B cell (primary cell): ENCODE measurements at regions not wholly inside any gene's neighbourhood (a gene's known extent, or its start where the extent isn't known, plus 50 kb on each side); places are given as distances from the start of the nearest gene placed in this dataset.

Experiments
- ATAC-seq: fragments of 200-7000 bp; cut with Tn5 transposase; one replicate; pipeline ENCODE4 v1.10.0; 2021; ENCODE audit warnings: low read depth, mild to moderate bottlenecking, moderate number of reproducible peaks, moderate library complexity
- CTCF ChIA-PET: fragments of 350-600 bp; sonication (Branson Sonifier 250); formaldehyde crosslinking; loops from one replicate; lab custom pipeline; 2021; ENCODE audit warnings: antibody characterized with exemption, inconsistent platforms; lab: Charles Lee
- POLR2A ChIA-PET: fragments of 350-600 bp; sonication (Branson Sonifier 250); formaldehyde crosslinking; loops from one replicate; lab custom pipeline; 2021; ENCODE audit warnings: antibody characterized with exemption; lab: Charles Lee
- DNase-seq: peaks from one replicate; pipeline ENCODE4 v3.0.0; 2013
- H2AFZ ChIP-seq: 2 replicates; pipeline ENCODE4 v1.6.1; 2012; ENCODE audit warnings: mild to moderate bottlenecking, low read depth, low read length; ENCODE audit not compliant: insufficient read depth, poor library complexity, severe bottlenecking
- H3K27ac ChIP-seq, 2 donors: 1 replicate in 1 of 2; 2 replicates in 1 of 2; pipeline ENCODE4 v1.5.1; 2012 to 2013; ENCODE audit warnings: low read length in 2 of 2, mild to moderate bottlenecking in 2 of 2, moderate library complexity in 1 of 2
- H3K27me3 ChIP-seq, 4 experiments: fragments of 200-600 bp in 1 of 4; sonication (generic) in 1 of 4; replicated peaks in 1 of 4; 1 replicate in 2 of 4; 2 replicates in 2 of 4; pipeline versions ENCODE4 v1.6.1 to v1.7.0; 2013 to 2016; ENCODE audit warnings: low read length in 3 of 4, mild to moderate bottlenecking in 2 of 4, mixed read lengths in 1 of 4, moderate library complexity in 1 of 4; ENCODE audit not compliant: insufficient read depth in 4 of 4, control insufficient read depth in 3 of 4; ENCODE audit errors: control extremely low read depth in 1 of 4
- H3K36me3 ChIP-seq, 2 experiments: replicated peaks in 1 of 2; 1 replicate in 1 of 2; 2 replicates in 1 of 2; pipeline versions ENCODE4 v1.6.1 to v1.7.1; 2013; ENCODE audit warnings: low read length in 1 of 2; ENCODE audit not compliant: insufficient read depth in 2 of 2, control insufficient read depth in 1 of 2; ENCODE audit errors: control extremely low read depth in 1 of 2, extremely low read depth in 1 of 2
- H3K4me1 ChIP-seq, 2 donors: fragments of 200-600 bp in 1 of 2; sonication (generic) in 1 of 2; 1 replicate in 1 of 2; 2 replicates in 1 of 2; pipeline versions ENCODE4 v1.5.1 to v1.6.1; 2013 to 2017; ENCODE audit warnings: low read length in 2 of 2; ENCODE audit not compliant: control insufficient read depth in 2 of 2, insufficient read depth in 2 of 2
- H3K4me2 ChIP-seq: replicated peaks from 2 replicates; pipeline ENCODE3; 2012; ENCODE audit warnings: mild to moderate bottlenecking, low read depth, low read length; ENCODE audit not compliant: poor library complexity, severe bottlenecking
- H3K4me3 ChIP-seq, 5 experiments: fragments of 200-600 bp in 1 of 5; sonication (generic) in 1 of 5; 1 replicate in 3 of 5; 2 replicates in 2 of 5; pipeline versions ENCODE4 v1.5.1 to v1.7.0; 2011 to 2016; ENCODE audit warnings: low read length in 4 of 5, mild to moderate bottlenecking in 4 of 5, low read depth in 2 of 5, control low read depth in 1 of 5, moderate library complexity in 1 of 5; ENCODE audit not compliant: insufficient read depth in 1 of 5; ENCODE audit errors: control extremely low read depth in 1 of 5, extremely low read depth in 1 of 5
- H3K79me2 ChIP-seq: fragments of 200-600 bp; sonication (generic); one replicate; pipeline ENCODE4 v1.6.0; 2016; ENCODE audit warnings: low read length; ENCODE audit not compliant: control insufficient read depth, insufficient read depth
- H3K9ac ChIP-seq: fragments of 200-600 bp; sonication (generic); 2 replicates; pipeline ENCODE4 v1.6.1; 2017; ENCODE audit warnings: mild to moderate bottlenecking, low read length, moderate library complexity
- H3K9me3 ChIP-seq, 3 donors: one replicate each; pipeline versions ENCODE4 v1.6.1 to v1.7.1; 2013; ENCODE audit warnings: low read length in 2 of 3; ENCODE audit not compliant: control insufficient read depth in 2 of 3, insufficient read depth in 1 of 3; ENCODE audit errors: control extremely low read depth in 1 of 3
- H4K20me1 ChIP-seq: 2 replicates; pipeline ENCODE4 v1.6.0; 2012; ENCODE audit warnings: mild to moderate bottlenecking, low read length; ENCODE audit not compliant: insufficient read depth, control insufficient read depth, poor library complexity, severe bottlenecking
- H3K27ac Mint-ChIP-seq: one replicate; pipeline ENCODE4 v1.8.0; 2021; ENCODE audit warnings: mixed read lengths
- H3K27me3 Mint-ChIP-seq: one replicate; pipeline ENCODE4 v1.8.0; 2021; ENCODE audit warnings: mixed read lengths
- H3K4me1 Mint-ChIP-seq: one replicate; pipeline ENCODE4 v1.8.0; 2021; ENCODE audit warnings: mixed read lengths
- H3K4me3 Mint-ChIP-seq: one replicate; pipeline ENCODE4 v1.8.0; 2021; ENCODE audit warnings: mixed read lengths
- H3K9me3 Mint-ChIP-seq: one replicate; pipeline ENCODE4 v1.8.0; 2022; ENCODE audit warnings: mixed read lengths; ENCODE audit not compliant: insufficient read depth
- EZH2 ChIP-seq: IDR thresholded peaks from 2 replicates; pipeline ENCODE4 v1.6.1; 2012; ENCODE audit warnings: borderline replicate concordance, low read depth, mild to moderate bottlenecking, moderate library complexity, low read length; ENCODE audit not compliant: insufficient read depth, poor library complexity, severe bottlenecking
- WGBS: methylation state at CpG from one replicate; pipeline ENCODE4 v1.1.5; 2013; ENCODE audit warnings: missing lambda C conversion rate; ENCODE audit not compliant: insufficient coverage; 5-methylcytosine and 5-hydroxymethylcytosine counted together
- intact Hi-C: fragments of 100-400 bp; cut with micrococcal nuclease; formaldehyde crosslinking; loops from one replicate; pipeline ENCODE4 v1.10.0; 2022
- TF ChIP-seq, protein P1 (sequence below): fragments of 200-600 bp; IDR thresholded peaks from one replicate; pipeline ENCODE4 v1.8.0; 2022; ENCODE audit warnings: antibody characterized with exemption, mild to moderate bottlenecking

DNA sequence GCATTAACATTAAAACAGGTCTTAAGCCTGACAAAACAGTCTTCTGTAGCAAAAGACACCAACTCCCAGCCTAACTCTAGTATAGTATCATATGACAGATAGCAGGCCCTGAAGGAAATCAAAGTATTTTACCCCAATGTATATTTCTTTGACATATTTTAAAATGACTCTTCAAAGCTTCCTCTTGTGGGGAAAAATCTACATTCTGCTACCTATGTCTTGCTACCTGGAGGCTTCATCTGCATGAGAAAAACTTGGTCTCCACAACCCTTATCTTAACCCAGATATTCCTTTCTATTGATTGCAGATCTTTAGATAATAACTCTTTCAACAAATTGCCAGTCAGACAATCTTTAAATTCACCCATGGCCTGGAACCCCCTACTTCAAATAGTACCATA lies 1620.4 kb downstream of the PCDH7 start:
- H4K20me1 ChIP-seq: no peaks in the 10 kb centered on the region
- H2AFZ ChIP-seq: no peak overlapping the region
- H3K4me2 ChIP-seq: no peak overlapping the region
- CTCF ChIA-PET: no interaction called here
- Mint-ChIP-seq H3K4me1 (no peaks in the 10 kb centered on the region), H3K4me3 (no peak overlapping the region), H3K9me3 (no peaks in the 10 kb centered on the region), H3K27me3 (no peaks in the 10 kb centered on the region), H3K27ac (no peak overlapping the region)
- ATAC-seq (no peak), DNase-seq (no peak)
- no peaks in the 10 kb centered on the region for H3K79me2 ChIP-seq
- no peaks in the 10 kb centered on the region for H3K36me3 ChIP-seq
- no peaks in the 10 kb centered on the region for H3K4me1 ChIP-seq
- no peak overlapping the region for H3K4me3 ChIP-seq
- no peak overlapping the region for H3K9ac ChIP-seq
- H3K27ac ChIP-seq: no peak overlapping the region
- TF ChIP-seq EZH2: no peak
- TF ChIP-seq, protein P1, sequence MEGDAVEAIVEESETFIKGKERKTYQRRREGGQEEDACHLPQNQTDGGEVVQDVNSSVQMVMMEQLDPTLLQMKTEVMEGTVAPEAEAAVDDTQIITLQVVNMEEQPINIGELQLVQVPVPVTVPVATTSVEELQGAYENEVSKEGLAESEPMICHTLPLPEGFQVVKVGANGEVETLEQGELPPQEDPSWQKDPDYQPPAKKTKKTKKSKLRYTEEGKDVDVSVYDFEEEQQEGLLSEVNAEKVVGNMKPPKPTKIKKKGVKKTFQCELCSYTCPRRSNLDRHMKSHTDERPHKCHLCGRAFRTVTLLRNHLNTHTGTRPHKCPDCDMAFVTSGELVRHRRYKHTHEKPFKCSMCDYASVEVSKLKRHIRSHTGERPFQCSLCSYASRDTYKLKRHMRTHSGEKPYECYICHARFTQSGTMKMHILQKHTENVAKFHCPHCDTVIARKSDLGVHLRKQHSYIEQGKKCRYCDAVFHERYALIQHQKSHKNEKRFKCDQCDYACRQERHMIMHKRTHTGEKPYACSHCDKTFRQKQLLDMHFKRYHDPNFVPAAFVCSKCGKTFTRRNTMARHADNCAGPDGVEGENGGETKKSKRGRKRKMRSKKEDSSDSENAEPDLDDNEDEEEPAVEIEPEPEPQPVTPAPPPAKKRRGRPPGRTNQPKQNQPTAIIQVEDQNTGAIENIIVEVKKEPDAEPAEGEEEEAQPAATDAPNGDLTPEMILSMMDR: no peak
- no peaks in the 10 kb centered on the region for H3K27me3 ChIP-seq
- intact Hi-C loops: no loop called here
- H3K9me3 ChIP-seq: no peaks in the 10 kb centered on the region
- POLR2A ChIA-PET: no interaction called here

DNA sequence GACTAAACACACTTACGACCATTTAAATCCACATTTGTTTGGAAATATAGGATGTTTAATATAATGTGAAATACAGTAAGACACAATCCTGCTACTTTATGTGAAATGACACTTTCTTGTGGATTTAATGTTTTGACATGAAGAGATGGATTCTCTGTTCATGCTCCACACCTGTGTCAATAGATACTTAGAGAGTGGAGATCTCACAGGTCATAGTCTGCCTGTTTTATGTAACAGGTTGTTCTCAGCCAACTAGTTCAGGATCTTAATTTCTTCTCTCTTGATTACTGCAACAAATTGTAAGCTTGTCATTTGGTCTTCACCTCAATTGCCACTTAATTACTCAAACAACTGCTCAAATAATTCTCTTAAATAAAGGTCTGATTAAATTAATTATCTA lies 1621.2 kb downstream of the PCDH7 start:
- Histone ChIP-seq H3K4me2 (no peak overlapping the region), H3K36me3 (no peaks in the 10 kb centered on the region), H3K9ac (no peak overlapping the region), H4K20me1 (no peaks in the 10 kb centered on the region), H3K27ac (no peak overlapping the region), H3K4me1 (no peaks in the 10 kb centered on the region), H3K9me3 (no peaks in the 10 kb centered on the region), H2AFZ (no peak overlapping the region), H3K79me2 (no peaks in the 10 kb centered on the region), H3K4me3 (no peak overlapping the region), H3K27me3 (no peaks in the 10 kb centered on the region)
- no CpG with 5 or more reads among the region's 1 CpG for WGBS
- ChIA-PET CTCF (no interaction called here), POLR2A (no interaction called here)
- no peak for DNase-seq
- no peak for ATAC-seq
- TF ChIP-seq, protein P1: no peak
- no peak for TF ChIP-seq EZH2
- Mint-ChIP-seq H3K9me3 (no peaks in the 10 kb centered on the region), H3K4me3 (no peak overlapping the region), H3K27me3 (no peaks in the 10 kb centered on the region), H3K4me1 (no peaks in the 10 kb centered on the region), H3K27ac (no peak overlapping the region)
- intact Hi-C loops: no loop called here
